Cardiac fibroblast (primary cell): ENCODE measurements at regions not wholly inside any gene's neighbourhood (a gene's known extent, or its start where the extent isn't known, plus 50 kb on each side); places are given as distances from the start of the nearest gene placed in this dataset.

Experiments
- DNase-seq, 2 donors: peaks; one replicate each; pipeline versions ENCODE4 v3.0.0 to v3.0.0-alpha.2; 2010; ENCODE audit warnings: low read depth in 2 of 2
- H3K4me3 ChIP-seq, 2 donors: replicated peaks in 1 of 2; 1 replicate in 1 of 2; 2 replicates in 1 of 2; pipeline ENCODE4 v1.5.1; 2011; ENCODE audit warnings: low read depth in 2 of 2, low read length in 2 of 2, mild to moderate bottlenecking in 2 of 2, moderate library complexity in 1 of 2
- CTCF ChIP-seq: IDR thresholded peaks from one replicate; pipeline ENCODE4 v1.5.1; 2011; ENCODE audit warnings: low read depth, mild to moderate bottlenecking, low read length, inconsistent platforms

GRCh38 chr22:47289336-47289985 is 527.0 kb downstream of the TBC1D22A start:
- no peak for TF ChIP-seq CTCF
- DNase-seq: no peak
- no peak overlapping the region for H3K4me3 ChIP-seq

GRCh38 chr22:47288680-47289079 is 526.2 kb downstream of the TBC1D22A start:
- H3K4me3 ChIP-seq: no peak overlapping the region
- DNase-seq: no peak
- no peak for TF ChIP-seq CTCF

GRCh38 chr22:47287516-47287915 is 525.1 kb downstream of the TBC1D22A start:
- no peak for DNase-seq
- TF ChIP-seq CTCF: no peak
- H3K4me3 ChIP-seq: no peak overlapping the region

GRCh38 chr22:47286590-47286989 is 524.1 kb downstream of the TBC1D22A start:
- no peak for DNase-seq
- no peak for TF ChIP-seq CTCF
- H3K4me3 ChIP-seq: no peak overlapping the region

GRCh38 chr22:47285981-47286380 is 523.5 kb downstream of the TBC1D22A start:
- no peak for DNase-seq
- no peak for TF ChIP-seq CTCF
- H3K4me3 ChIP-seq: no peak overlapping the region

GRCh38 chr22:47284822-47285221 is 522.4 kb downstream of the TBC1D22A start:
- no peak for TF ChIP-seq CTCF
- no peak for DNase-seq
- no peak overlapping the region for H3K4me3 ChIP-seq

- no peak for DNase-seq
- no peak for TF ChIP-seq CTCF
- no peak overlapping the region for H3K4me3 ChIP-seq
Observed at GRCh38 chr22:47284360-47284759, 521.9 kb downstream of the TBC1D22A start.
